HG02870 (cell line): ENCODE measurements at regions not wholly inside any gene's neighbourhood (a gene's known extent, or its start where the extent isn't known, plus 50 kb on each side); places are given as distances from the start of the nearest gene placed in this dataset.
"Not testable (repeated sequence)": the region's sequence is repeated elsewhere in the genome, so short reads cannot be mapped to it uniquely, and the experiment has no call there.

Source experiments
- ATAC-seq: cut with Tn5 transposase; IDR thresholded peaks from one replicate; pipeline ENCODE4 v1.9.1; 2021; ENCODE audit warnings: mild to moderate bottlenecking, moderate library complexity; ENCODE audit not compliant: unreplicated experiment

GRCh38 chr9:12351293-12352044, 341.7 kb upstream of the TYRP1 start:
- ATAC-seq = no peak

GRCh38 chr9:12352045-12352315, 341.2 kb upstream of the TYRP1 start:
- ATAC-seq = no peak

- ATAC-seq = no peak
Measured at GRCh38 chr9:12363439-12363838, 329.7 kb upstream of the TYRP1 start.

- ATAC-seq = no peak
Measured at GRCh38 chr9:12368569-12368968, 324.6 kb upstream of the TYRP1 start.

- ATAC-seq = no peak
Measured at GRCh38 chr9:12391839-12392509, 301.2 kb upstream of the TYRP1 start.

- ATAC-seq = no peak
Measured at GRCh38 chr9:12394105-12394504, 299.1 kb upstream of the TYRP1 start.

GRCh38 chr9:12403721-12404120, 289.5 kb upstream of the TYRP1 start:
- ATAC-seq = no peak

- no peak for ATAC-seq
Measured at GRCh38 chr9:12413986-12414385, 279.2 kb upstream of the TYRP1 start.

- ATAC-seq = no peak
Measured at GRCh38 chr9:12414514-12414913, 278.7 kb upstream of the TYRP1 start.

GRCh38 chr9:12415361-12415760, 277.8 kb upstream of the TYRP1 start:
- no peak for ATAC-seq

- ATAC-seq = no peak
Measured at GRCh38 chr9:12416716-12417115, 276.5 kb upstream of the TYRP1 start.

GRCh38 chr9:12424243-12424642, 268.9 kb upstream of the TYRP1 start:
- ATAC-seq = no peak

- no peak for ATAC-seq
Measured at GRCh38 chr9:12425878-12426864, 267.0 kb upstream of the TYRP1 start.

- ATAC-seq = no peak
Measured at GRCh38 chr9:12439267-12439666, 253.9 kb upstream of the TYRP1 start.

- ATAC-seq = not testable (repeated sequence)
Measured at GRCh38 chr9:12441080-12441479, 252.1 kb upstream of the TYRP1 start.

- no peak for ATAC-seq
Measured at GRCh38 chr9:12441506-12441905, 251.7 kb upstream of the TYRP1 start.

GRCh38 chr9:12448246-12448645, 244.9 kb upstream of the TYRP1 start:
- no peak for ATAC-seq

- no peak for ATAC-seq
Measured at GRCh38 chr9:12457237-12457636, 235.9 kb upstream of the TYRP1 start.

GRCh38 chr9:12461763-12462460, 231.3 kb upstream of the TYRP1 start:
- ATAC-seq = no peak

- ATAC-seq = no peak
Measured at GRCh38 chr9:12462861-12463260, 230.3 kb upstream of the TYRP1 start.

- ATAC-seq = no peak
Measured at GRCh38 chr9:12463641-12464040, 229.5 kb upstream of the TYRP1 start.
